Body of pancreas (tissue), 4 donors: ENCODE measurements at regions not wholly inside any gene's neighbourhood (a gene's known extent, or its start where the extent isn't known, plus 50 kb on each side); places are given as distances from the start of the nearest gene placed in this dataset.

Experiments
- ATAC-seq: fragments of 150-250 bp; one replicate; pipeline ENCODE4 v1.9.1; 2016
- DNase-seq, 4 donors: peaks; one replicate each; pipeline ENCODE4 v3.0.0-alpha.2; 2019
- H3K27ac ChIP-seq, 4 donors: fragments of 200-600 bp; sonication (generic); 1 replicate in 3 of 4; 2 replicates in 1 of 4; pipeline versions ENCODE4 v1.5.1 to v1.6.1; 2016 to 2019; ENCODE audit warnings: mild to moderate bottlenecking in 1 of 4, mixed read lengths in 1 of 4, moderate library complexity in 1 of 4
- H3K27me3 ChIP-seq, 2 donors: fragments of 200-600 bp; sonication (generic); one replicate each; pipeline ENCODE4 v1.6.0; 2016; ENCODE audit warnings: mild to moderate bottlenecking in 1 of 2
- H3K36me3 ChIP-seq, 2 donors: fragments of 200-600 bp; sonication (generic); replicated peaks in 1 of 2; 2 replicates each; pipeline ENCODE4 v1.5.1; 2016; ENCODE audit warnings: low read depth in 2 of 2; ENCODE audit not compliant: insufficient read depth in 1 of 2
- H3K4me1 ChIP-seq: fragments of 200-600 bp; sonication (generic); one replicate; pipeline ENCODE4 v1.6.0; 2016
- H3K4me3 ChIP-seq, 2 donors: fragments of 200-600 bp; sonication (generic); 1 replicate in 1 of 2; 2 replicates in 1 of 2; pipeline ENCODE4 v1.5.1; 2016 to 2019
- H3K9me3 ChIP-seq, 3 donors: fragments of 200-600 bp; sonication (generic); 1 replicate in 2 of 3; 2 replicates in 1 of 3; pipeline ENCODE4 v1.5.1; 2016
- CTCF ChIP-seq, 7 experiments: fragments of 450-650 bp in 4 of 7; fragments of 200-600 bp in 3 of 7; sonication (generic) in 3 of 7; IDR thresholded peaks; one replicate each; pipeline ENCODE4 v1.5.1; 2016 to 2019; ENCODE audit warnings: antibody characterized with exemption in 7 of 7
- POLR2A ChIP-seq, 3 donors: fragments of 450-650 bp; IDR thresholded peaks; one replicate each; pipeline ENCODE4 v1.6.1; 2016; ENCODE audit warnings: antibody characterized with exemption in 3 of 3, mild to moderate bottlenecking in 2 of 3
- WGBS, 2 donors: methylation state at CpG; one replicate each; pipeline ENCODE4 v1.1.5; 2017; 5-methylcytosine and 5-hydroxymethylcytosine counted together
- intact Hi-C: fragments of 100-400 bp; cut with DNase I; formaldehyde crosslinking; loops from one replicate; pipeline ENCODE4 v1.15.1; 2023

DNA sequence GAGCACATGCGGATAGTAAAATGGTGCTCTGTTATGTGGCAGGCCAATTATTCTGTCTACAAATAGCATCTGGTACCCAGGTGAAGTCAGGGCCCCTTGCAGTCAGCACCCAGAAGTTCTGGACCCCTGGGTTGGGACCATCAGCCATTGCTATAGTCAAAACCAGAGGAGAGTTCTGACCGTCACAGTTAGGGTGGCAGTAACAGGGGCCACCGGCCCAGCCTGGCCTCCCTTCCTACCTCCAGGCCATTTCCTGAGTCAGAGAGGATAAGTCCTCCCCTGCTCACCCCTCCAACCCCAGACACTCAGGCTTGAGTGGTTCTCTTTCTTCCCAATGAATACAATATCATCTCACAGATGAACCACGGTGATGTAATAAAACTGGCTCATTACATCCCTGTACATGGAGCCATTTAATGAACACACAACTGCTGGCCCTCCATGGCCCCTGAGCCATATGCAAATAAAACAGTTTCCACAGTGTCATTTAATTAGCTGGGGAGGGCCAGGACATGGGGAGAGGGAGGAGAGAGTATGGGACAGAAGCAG is 673.6 kb downstream of the MATN1 start:
- H3K9me3 ChIP-seq, result no peaks in the 10 kb centered on the region
- no peaks in the 10 kb centered on the region for H3K4me1 ChIP-seq
- 66 to 75% methylated on average over 4 of the region's 4 CpGs for WGBS, 2 donors
- H3K27ac ChIP-seq, result no peak overlapping the region
- no peaks in the 10 kb centered on the region for H3K36me3 ChIP-seq
- TF ChIP-seq POLR2A (IDR thresholded peaks at IDR 0.05), result no peak
- TF ChIP-seq CTCF (IDR thresholded peaks at IDR 0.05), result no peak
- no peak for ATAC-seq
- no peak overlapping the region for H3K4me3 ChIP-seq
- no peak for DNase-seq
- intact Hi-C loops, result no loop called here
- H3K27me3 ChIP-seq, result no peaks in the 10 kb centered on the region

DNA sequence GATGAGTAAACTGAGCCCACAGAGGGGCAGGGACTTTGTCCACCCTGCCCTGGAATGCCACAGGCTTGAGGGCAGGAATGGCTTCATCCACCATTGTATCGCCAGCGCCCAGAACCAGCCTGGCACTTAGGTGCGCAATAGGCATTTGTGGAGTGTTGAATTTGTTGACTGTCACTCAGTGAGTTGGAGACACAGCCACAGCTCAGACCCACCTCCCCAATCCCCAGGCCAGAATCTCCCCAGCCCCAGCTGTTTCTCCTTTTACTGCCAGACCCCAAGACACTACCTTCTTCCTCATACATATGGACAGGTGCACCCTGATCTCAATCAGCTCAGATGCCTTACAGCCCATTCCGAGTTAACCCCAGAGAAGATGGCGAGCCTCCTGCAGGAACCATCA is 674.5 kb downstream of the MATN1 start:
- Histone ChIP-seq H3K27ac (no peak overlapping the region), H3K4me3 (no peak overlapping the region), H3K27me3 (no peaks in the 10 kb centered on the region), H3K9me3 (no peaks in the 10 kb centered on the region), H3K36me3 (no peaks in the 10 kb centered on the region), H3K4me1 (no peaks in the 10 kb centered on the region)
- 46 to 73% methylated on average over 2 to 5 of the region's 5 CpGs for WGBS, 2 donors
- ATAC-seq, result no peak
- intact Hi-C loops, result no loop called here
- DNase-seq, result no peak
- no peak for TF ChIP-seq POLR2A (IDR thresholded peaks at IDR 0.05)
- no peak for TF ChIP-seq CTCF (IDR thresholded peaks at IDR 0.05)

GRCh38 chr1:30047576-30047975 is 675.8 kb downstream of the MATN1 start:
- no peaks in the 10 kb centered on the region for H3K36me3 ChIP-seq
- no peak for ATAC-seq
- TF ChIP-seq POLR2A (IDR thresholded peaks at IDR 0.05), result no peak
- no peak for TF ChIP-seq CTCF (IDR thresholded peaks at IDR 0.05)
- no peak overlapping the region for H3K27ac ChIP-seq
- DNase-seq, result no peak
- peaks cover 0 to 8% (median 0%) of the 10 kb centered on the region in 3 donors for H3K9me3 ChIP-seq
- H3K27me3 ChIP-seq, result no peaks in the 10 kb centered on the region
- intact Hi-C loops, result no loop called here
- H3K4me3 ChIP-seq, result no peak overlapping the region
- H3K4me1 ChIP-seq, result no peaks in the 10 kb centered on the region
- 25 to 57% methylated on average over 2 to 3 of the region's 3 CpGs for WGBS, 2 donors

DNA sequence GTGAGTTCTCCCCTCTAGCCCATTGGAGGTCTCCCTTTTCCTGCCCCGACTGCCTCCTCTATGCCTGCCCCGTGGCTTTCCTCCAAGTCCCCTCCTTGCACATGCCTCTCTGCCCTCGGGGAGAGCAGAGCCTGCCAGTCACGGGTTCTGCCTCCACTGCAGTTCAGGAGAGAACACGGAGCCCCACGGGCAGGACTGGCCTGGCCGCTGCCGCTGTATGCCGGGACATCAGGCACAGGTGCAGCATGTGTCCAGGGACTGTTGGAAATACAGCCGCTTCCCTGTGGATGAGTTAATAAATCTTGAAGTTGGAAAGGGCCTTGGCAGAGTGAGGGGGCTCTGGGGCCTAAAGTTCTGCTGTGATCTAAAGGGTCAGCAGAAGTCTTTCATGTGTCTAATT is 676.6 kb downstream of the MATN1 start:
- no peaks in the 10 kb centered on the region for H3K27me3 ChIP-seq
- no peaks in the 10 kb centered on the region for H3K36me3 ChIP-seq
- TF ChIP-seq CTCF (IDR thresholded peaks at IDR 0.05) (no peak), POLR2A (IDR thresholded peaks at IDR 0.05) (no peak)
- WGBS, 2 donors, result 70 to 79% methylated on average over 9 to 10 of the region's 10 CpGs
- DNase-seq (no peak), ATAC-seq (no peak)
- H3K27ac ChIP-seq, result no peak overlapping the region
- intact Hi-C loops, result no loop called here
- H3K4me1 ChIP-seq, result no peaks in the 10 kb centered on the region
- peaks cover 0 to 8% (median 0%) of the 10 kb centered on the region in 3 donors for H3K9me3 ChIP-seq
- H3K4me3 ChIP-seq, result no peak overlapping the region

- Histone ChIP-seq H3K36me3 (no peaks in the 10 kb centered on the region), H3K9me3 (peaks cover 0 to 8% (median 0%) of the 10 kb centered on the region in 3 donors), H3K4me1 (no peaks in the 10 kb centered on the region), H3K27me3 (no peaks in the 10 kb centered on the region), H3K27ac (no peak overlapping the region), H3K4me3 (no peak overlapping the region)
- 78 to 81% methylated on average over 2 to 4 of the region's 4 CpGs for WGBS, 2 donors
- intact Hi-C loops, result no loop called here
- no peak for TF ChIP-seq POLR2A (IDR thresholded peaks at IDR 0.05)
- no peak for TF ChIP-seq CTCF (IDR thresholded peaks at IDR 0.05)
- DNase-seq, result no peak
- no peak for ATAC-seq
These were observed 677.9 kb downstream of the MATN1 start for GRCh38 chr1:30045304-30046090.
